Peyer's patch (tissue), 4 donors: ENCODE measurements at regions not wholly inside any gene's neighbourhood (a gene's known extent, or its start where the extent isn't known, plus 50 kb on each side); places are given as distances from the start of the nearest gene placed in this dataset.

Experiments used
- DNase-seq, 3 donors: peaks; one replicate each; pipeline ENCODE4 v3.0.0-alpha.2; 2017 to 2019
- H3K27ac ChIP-seq, 4 donors: fragments of 200-600 bp; sonication (generic); one replicate each; pipeline ENCODE4 v1.5.1; 2016 to 2019
- H3K27me3 ChIP-seq, 2 donors: fragments of 200-600 bp; sonication (generic); one replicate each; pipeline ENCODE4 v1.5.1; 2019
- H3K36me3 ChIP-seq, 3 donors: fragments of 200-600 bp; sonication (generic); one replicate each; pipeline ENCODE4 v1.5.1; 2016 to 2019
- H3K4me1 ChIP-seq, 4 donors: fragments of 200-600 bp; sonication (generic); one replicate each; pipeline ENCODE4 v1.5.1; 2016 to 2019
- H3K4me3 ChIP-seq, 4 donors: fragments of 200-600 bp; sonication (generic); 1 replicate in 3 of 4; 2 replicates in 1 of 4; pipeline ENCODE4 v1.5.1; 2016 to 2019; ENCODE audit warnings: mild to moderate bottlenecking in 1 of 4
- H3K9me3 ChIP-seq, 4 donors: fragments of 200-600 bp; sonication (generic); one replicate each; pipeline ENCODE4 v1.5.1; 2016 to 2019; ENCODE audit warnings: mild to moderate bottlenecking in 1 of 4
- CTCF ChIP-seq, 6 experiments: fragments of 450-650 bp in 4 of 6; fragments of 200-600 bp in 2 of 6; sonication (generic) in 1 of 6; IDR thresholded peaks; one replicate each; pipeline ENCODE4 v1.5.1; 2017 to 2019; ENCODE audit warnings: antibody characterized with exemption in 6 of 6, mild to moderate bottlenecking in 3 of 6, moderate library complexity in 1 of 6
- POLR2A ChIP-seq, 2 donors: fragments of 450-650 bp; IDR thresholded peaks; one replicate each; pipeline ENCODE4 v1.5.1; 2017; ENCODE audit warnings: antibody characterized with exemption in 2 of 2, mild to moderate bottlenecking in 2 of 2, moderate library complexity in 2 of 2

- no peaks in the 10 kb centered on the region for H3K36me3 ChIP-seq
- no peak overlapping the region for H3K27ac ChIP-seq
- H3K9me3 ChIP-seq, result peaks cover 0 to 5% (median 0%) of the 10 kb centered on the region in 4 donors
- DNase-seq, result no peak
- no peak overlapping the region for H3K4me3 ChIP-seq
- TF ChIP-seq POLR2A (IDR thresholded peaks at IDR 0.05), result no peak
- no peak for TF ChIP-seq CTCF (IDR thresholded peaks at IDR 0.05)
- H3K27me3 ChIP-seq, result no peaks in the 10 kb centered on the region
- H3K4me1 ChIP-seq, result no peaks in the 10 kb centered on the region
These were observed 70.6 kb upstream of the DAZL start for GRCh38 chr3:16675805-16676204.

GRCh38 chr3:16686679-16687078 lies 81.5 kb upstream of the DAZL start:
- Histone ChIP-seq H3K27ac (no peak overlapping the region), H3K27me3 (no peaks in the 10 kb centered on the region), H3K9me3 (no peaks in the 10 kb centered on the region), H3K36me3 (no peaks in the 10 kb centered on the region), H3K4me3 (no peak overlapping the region), H3K4me1 (no peaks in the 10 kb centered on the region)
- DNase-seq, result no peak
- TF ChIP-seq POLR2A (IDR thresholded peaks at IDR 0.05) (no peak), CTCF (IDR thresholded peaks at IDR 0.05) (no peak)

- Histone ChIP-seq H3K27ac (no peak overlapping the region), H3K27me3 (no peaks in the 10 kb centered on the region), H3K4me3 (no peak overlapping the region), H3K4me1 (no peaks in the 10 kb centered on the region), H3K9me3 (no peaks in the 10 kb centered on the region), H3K36me3 (no peaks in the 10 kb centered on the region)
- TF ChIP-seq CTCF (IDR thresholded peaks at IDR 0.05) (no peak), POLR2A (IDR thresholded peaks at IDR 0.05) (no peak)
- DNase-seq, result no peak
These were observed 82.0 kb upstream of the DAZL start for GRCh38 chr3:16687221-16687620.

GRCh38 chr3:16692486-16693344 lies 87.5 kb upstream of the DAZL start:
- Histone ChIP-seq H3K27ac (no peak overlapping the region), H3K9me3 (no peaks in the 10 kb centered on the region), H3K4me1 (no peaks in the 10 kb centered on the region), H3K27me3 (no peaks in the 10 kb centered on the region), H3K4me3 (no peak overlapping the region), H3K36me3 (no peaks in the 10 kb centered on the region)
- DNase-seq, result no peak
- TF ChIP-seq CTCF (IDR thresholded peaks at IDR 0.05) (no peak), POLR2A (IDR thresholded peaks at IDR 0.05) (no peak)

GRCh38 chr3:16693820-16694219 lies 88.6 kb upstream of the DAZL start:
- Histone ChIP-seq H3K9me3 (no peaks in the 10 kb centered on the region), H3K4me3 (no peak overlapping the region), H3K4me1 (no peaks in the 10 kb centered on the region), H3K27me3 (no peaks in the 10 kb centered on the region), H3K36me3 (no peaks in the 10 kb centered on the region), H3K27ac (no peak overlapping the region)
- no peak for TF ChIP-seq POLR2A (IDR thresholded peaks at IDR 0.05)
- no peak for TF ChIP-seq CTCF (IDR thresholded peaks at IDR 0.05)
- no peak for DNase-seq
